Glomerular visceral epithelial cell (primary cell): ENCODE measurements at regions not wholly inside any gene's neighbourhood (a gene's known extent, or its start where the extent isn't known, plus 50 kb on each side); places are given as distances from the start of the nearest gene placed in this dataset.
A peak's percentile ranks its signal among the peaks of the same experiment; 100 is the strongest.
"Not testable (repeated sequence)": the region's sequence is repeated elsewhere in the genome, so short reads cannot be mapped to it uniquely, and the experiment has no call there.

Source experiments
- DNase-seq: peaks from one replicate; pipeline ENCODE4 v3.0.0-alpha.2; 2016; ENCODE audit errors: extremely low spot score

DNA sequence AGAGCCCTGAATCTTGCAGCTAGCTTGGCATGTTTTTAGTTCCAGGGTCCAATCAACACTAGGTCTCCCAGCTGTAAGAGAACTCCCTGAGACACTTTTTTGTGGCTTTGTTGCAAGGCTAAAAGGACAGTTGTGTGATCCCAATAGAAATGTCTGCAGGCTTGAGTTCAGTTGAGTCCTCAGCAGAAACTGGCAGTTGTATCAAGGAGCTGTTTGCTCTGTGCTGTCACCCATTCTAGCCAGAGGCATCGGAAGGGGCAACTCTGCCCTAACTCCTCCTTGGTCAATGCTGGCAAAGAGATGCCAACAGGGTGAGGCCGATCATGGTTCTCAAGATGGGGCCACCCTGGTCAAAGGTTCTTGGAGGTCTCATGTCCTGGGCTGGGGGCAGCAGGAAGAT is 224.1 kb downstream of the BUB3 start:
- DNase-seq = no peak

DNA sequence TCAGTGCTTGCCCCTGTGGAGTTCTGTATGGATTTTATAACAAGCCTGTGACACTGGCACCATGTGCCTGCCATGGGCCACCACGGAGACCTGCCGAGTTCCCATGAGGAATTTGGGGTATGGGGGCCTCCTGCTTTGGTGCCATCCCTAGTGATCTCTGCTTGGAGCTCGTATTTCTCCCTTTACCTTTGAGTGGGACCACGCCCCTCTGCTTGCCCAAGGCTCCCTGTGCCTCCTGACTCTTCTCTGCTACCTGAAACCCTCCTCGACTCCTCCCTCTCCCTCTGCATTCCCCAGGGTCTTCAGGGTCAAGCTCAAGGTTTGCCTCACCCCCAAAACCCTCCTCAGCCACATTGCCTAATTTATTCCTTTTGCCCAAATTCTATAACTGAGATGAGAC is 225.0 kb downstream of the BUB3 start:
- DNase-seq = no peak

DNA sequence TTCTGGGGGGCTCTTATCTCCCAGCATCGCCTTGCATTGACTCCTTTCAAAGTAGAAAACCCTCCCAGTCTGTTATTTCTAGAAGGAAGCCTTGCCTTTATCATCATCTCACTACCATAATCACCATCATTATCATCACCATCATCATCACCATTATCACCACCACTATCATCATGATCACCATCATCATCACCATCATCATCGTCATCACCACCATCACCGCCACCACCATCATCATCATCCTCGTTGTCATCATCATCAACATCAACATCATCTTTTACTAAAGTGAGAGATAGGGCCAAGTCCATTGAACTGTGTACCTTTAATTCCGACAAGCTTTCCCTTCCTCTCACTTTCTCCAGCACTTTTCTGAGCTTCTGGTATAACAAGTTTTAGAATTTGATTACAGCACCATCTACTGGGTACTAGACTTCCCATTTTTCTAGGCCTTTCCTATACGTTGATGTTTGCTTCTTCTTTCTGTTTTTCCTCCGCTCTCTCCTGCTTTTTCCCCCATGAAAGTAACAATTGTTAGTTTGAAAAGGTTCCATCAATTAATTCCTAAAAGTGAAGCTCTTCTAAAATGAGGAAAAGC is 226.4 kb downstream of the BUB3 start:
- peak; percentile 6 for DNase-seq

DNA sequence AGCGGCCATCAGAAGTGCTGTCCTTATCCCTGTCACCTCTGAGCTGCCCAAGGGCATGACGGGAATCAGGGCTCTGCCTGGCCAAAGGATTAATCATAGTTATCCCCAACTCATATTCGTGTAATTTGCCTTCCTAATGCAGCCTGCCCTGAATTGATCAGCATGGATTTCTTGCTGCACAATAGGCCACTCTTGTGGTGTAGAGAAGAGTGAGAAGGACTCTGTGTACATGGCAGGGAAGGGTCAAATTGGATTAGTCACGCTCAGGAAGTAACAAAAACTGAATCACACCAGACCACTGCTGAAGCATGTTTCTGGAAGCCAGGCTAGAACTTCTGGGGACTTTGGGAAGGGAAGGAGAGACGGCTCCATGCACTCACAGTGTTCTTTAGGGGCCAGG is 227.0 kb downstream of the BUB3 start:
- no peak for DNase-seq

DNA sequence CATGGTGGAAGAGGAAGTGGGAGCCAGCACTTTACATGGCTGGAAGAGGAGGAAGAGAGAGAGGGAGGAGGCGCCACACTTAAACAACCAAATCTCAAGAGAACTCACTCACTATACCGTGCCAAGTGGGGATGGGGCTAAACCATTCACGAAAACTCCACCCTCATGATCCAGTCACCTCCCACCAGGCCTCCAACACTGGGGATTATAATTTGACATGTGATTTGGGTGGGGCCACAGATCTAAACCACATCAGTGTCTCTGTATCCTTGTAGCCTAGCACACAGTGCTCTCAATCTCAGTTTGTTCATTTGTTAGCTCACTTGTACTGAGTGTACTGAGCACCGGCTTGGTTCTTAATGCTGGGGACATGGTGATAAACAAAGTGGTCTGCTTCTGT is 228.3 kb downstream of the BUB3 start:
- no peak for DNase-seq

DNA sequence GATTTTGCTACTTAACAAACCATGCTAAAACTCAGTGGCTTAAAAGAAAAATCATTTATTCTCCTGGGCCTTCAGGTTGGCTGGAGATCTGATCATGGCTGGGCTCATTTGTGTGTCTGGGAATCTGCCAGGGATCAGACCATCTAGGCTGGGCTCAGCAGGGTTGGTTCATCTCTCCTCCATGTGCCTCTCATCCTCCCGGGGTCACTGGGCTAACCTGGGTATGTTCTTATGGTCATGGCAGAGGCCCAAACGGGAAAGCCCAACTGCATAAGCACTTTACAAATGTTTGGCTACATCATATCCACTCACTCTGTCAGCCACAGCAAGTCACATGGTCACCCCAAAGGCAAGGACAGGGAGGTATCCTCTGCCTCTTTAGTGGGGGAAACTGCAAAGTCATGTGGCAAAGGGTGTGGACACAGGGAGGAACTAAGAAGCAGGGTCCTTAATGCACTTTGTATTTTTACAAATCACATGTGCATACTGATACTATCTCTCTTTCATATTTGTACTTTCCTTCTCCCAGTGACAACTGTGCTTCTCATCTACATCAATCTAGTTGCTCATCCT is 231.4 kb downstream of the BUB3 start:
- DNase-seq = no peak

DNA sequence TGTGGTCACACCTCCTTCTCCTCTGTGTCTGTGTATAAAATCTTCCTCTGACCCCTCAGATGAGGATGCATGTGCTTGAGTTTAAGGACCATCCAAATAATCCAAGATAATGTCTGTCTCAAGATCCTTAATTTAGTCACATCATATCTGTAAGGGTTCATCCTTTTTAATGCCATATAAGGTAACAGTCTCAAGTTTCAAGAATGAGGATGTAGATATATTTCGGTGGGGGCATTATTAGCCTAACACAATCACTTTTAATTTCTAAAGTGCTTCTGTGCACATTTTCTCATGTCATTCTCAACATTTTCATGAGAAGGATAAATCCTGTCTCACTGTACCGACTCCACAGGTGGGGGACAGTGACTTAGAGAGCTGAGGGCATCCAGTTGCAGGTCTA is 235.3 kb downstream of the BUB3 start:
- no peak for DNase-seq

DNA sequence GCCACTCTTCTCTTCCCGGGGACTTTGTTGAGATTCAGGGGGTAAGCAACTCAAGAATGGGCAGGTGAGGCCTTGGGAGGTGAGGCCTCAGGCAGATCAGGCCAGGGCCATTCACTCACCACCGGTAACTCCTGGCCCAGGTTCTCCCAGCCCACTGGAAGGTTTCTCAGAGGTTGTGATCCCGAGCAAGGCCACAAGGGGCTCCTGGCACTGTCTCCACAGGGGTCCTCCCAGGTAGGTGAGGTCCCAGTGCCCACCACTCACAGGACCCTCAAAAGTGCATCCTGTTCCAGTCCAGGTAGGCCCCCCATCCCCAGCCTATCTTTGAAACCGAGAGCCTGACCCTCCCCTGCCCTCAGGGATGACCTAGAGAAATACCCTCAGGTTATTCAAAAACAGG is 236.1 kb downstream of the BUB3 start:
- DNase-seq = no peak

DNA sequence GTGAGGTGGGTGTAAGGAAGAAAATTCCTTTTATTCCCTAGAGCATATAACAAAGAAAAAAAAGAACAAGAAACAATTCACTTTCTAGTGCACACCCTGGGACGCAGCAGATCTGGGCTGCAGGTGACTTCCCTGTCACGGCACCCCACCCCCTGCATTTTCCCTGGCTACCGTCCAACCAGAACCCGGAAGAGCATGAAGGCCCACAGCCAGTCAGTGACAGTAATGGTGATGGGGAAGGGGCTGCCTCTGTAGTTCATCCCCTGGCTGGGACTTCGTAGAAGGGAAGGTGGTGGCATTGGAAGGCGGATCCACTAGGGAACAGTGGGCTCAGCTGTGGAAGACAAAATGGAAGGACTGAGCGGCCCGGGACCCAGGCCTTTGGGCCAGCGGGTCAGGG is 236.7 kb downstream of the BUB3 start:
- DNase-seq = no peak

DNA sequence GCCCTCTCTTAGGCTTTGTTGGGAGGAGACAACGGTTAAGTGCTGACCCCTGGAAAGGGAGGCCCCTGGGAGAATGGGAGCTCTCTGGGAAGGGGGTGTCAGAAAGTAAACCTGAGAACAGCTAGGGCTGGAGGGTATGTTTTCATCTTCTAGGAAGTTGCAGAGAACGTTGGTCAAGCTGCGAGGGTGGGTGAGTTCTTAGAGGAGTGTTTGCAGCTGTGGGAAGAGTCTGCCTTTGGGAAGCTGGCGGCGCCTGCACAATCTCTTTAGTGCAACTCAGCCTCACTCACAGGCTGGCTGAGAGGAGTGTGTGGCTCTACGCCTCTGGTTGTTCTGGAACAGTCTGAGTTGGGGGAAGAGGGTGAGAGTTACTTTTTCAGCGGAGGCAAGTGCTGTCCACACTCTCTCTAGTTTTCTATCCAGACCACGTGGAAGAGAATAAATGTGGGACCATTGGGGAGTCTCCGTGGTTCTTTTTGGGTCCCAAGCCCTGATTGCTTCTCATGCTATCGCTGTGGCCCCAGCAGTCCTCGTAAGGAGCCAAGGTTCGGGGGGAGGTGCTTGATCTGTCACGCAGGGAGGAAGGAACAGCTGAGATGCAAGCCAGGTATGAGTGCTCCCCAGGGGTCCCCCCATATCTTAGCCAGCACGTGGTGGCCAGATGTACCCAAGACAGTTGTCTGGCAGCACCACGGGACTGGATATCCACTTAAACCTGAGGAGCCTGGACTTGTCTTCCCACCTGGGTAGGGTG is 237.2 kb downstream of the BUB3 start:
- DNase-seq = no peak

DNA sequence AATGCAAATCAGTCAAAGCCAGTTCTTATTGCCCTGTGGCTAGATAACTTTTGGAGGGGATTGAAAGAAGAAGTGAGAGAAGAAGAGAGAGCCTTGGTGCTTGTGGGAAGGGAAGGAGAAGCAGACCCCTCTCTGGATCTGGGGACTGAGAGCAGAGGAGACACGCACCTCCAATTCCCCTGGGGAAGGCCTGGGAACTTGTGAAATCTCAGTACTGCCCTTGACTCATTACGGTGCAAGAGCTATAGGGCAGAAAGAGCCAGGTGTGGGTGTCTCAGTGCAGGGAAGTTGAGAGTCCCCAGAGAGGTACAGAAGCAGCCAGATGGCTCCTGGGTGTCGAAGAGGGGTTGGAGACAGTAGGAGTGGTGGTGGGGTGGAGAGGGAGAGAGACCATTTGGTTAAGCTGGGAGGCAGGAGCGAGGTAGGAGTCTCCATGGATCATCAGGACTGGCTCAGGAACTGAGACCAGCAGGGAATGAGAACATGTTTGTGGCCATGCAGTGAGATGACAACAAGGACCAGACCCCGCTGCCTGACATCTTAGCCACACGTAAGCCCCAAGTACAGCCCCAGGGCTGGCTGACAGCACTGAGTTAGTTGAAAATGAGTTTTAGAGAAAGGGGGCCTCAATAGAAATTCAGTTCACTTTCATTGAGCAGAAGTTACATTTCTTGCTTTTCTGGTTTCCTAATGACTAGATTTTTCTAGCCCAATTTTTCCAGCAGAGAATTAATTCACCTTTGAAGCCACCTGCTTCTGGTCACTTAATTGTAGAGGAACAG is 238.2 kb downstream of the BUB3 start:
- DNase-seq = no peak

DNA sequence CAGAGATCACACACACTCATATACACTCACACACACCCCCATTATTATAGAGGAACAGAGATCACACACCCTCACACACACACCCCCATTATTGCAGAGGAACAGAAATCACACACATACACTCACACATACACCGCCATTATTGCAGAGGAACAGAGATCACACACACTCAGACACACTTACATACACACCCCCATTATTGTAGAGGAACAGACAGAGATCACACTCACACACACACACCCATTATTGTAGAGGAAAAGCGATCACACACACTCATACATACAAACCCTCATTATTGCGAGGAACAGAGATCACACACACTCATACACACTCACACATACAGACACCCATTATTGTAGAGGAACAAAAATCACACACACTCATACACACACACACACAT is 239.0 kb downstream of the BUB3 start:
- DNase-seq = no peak

DNA sequence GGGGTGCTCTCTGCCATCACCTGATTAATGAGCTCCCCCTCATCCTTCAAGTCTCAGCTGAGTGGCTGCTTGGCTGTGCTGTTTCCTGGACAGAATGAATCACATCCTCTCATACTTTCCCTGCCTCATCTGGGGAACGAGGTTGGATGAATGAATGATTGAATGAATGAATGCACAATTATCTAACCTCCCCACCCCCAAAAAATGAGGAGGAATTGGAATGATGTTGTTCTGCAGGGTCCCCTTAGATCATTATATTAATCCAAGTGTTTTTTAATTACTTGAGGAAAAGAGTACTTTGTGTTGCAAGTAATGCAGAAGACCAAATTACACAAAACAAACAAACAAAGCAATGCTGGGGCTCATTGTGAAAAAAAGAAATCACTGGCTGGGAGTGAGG is 240.2 kb downstream of the BUB3 start:
- DNase-seq = no peak

DNA sequence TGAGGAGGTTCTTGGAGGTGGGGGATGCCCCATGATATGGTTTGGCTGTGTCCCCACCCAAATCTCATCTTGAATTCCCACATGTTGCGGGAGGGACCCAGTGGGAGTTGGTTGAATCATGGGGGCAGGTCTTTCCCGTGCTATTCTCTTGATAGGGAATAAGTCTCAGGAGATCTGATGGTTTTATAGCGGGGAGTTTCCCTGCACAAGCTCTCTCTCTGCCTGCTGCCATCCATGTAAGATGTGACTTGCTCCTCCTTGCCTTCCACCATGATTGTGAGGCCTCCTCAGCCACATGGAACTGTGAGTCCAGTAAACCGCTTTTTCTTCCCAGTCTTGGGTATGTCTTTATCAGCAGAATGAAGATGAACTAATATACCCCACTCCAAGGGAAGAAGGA is 241.0 kb downstream of the BUB3 start:
- not testable (repeated sequence) for DNase-seq

DNA sequence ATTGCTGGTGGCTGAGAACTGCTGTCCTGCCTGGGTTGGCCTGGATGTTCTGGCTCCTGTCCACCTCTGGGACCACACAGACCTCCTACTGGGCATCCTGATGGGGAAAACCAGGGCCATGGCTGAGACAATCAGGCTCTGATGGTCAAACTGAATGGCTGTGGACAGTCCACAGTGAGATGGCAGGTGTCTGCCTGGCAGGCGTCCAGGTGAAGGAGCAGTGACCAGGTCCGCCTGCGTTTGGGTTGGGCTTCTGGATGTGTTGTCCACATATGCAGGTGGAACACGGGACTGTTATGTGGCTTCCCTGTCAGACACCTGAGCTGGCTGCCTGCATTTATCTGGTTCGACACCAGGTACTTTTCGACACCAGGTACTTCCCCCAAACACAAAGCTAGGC is 241.7 kb downstream of the BUB3 start:
- DNase-seq = no peak

DNA sequence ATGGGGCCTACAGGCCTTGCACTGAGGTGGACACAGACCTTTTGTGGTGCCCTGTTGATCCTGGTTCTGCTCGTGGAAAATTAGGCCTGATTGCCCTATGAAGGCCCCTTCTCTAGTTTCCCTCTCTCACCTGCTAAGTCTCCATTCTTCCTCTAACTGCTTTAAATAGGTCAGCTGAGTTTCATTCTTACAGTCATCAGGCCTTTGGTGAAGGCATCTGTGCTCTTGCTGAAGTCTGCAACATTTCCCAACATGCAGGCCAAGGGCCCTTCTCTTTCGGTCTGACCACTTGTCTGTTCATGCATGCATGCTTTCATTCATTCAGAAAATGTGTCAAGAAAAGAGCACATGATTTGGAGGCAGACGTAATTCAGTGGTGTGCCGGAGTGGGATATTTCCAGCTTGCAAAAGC is 244.0 kb downstream of the BUB3 start:
- no peak for DNase-seq

DNA sequence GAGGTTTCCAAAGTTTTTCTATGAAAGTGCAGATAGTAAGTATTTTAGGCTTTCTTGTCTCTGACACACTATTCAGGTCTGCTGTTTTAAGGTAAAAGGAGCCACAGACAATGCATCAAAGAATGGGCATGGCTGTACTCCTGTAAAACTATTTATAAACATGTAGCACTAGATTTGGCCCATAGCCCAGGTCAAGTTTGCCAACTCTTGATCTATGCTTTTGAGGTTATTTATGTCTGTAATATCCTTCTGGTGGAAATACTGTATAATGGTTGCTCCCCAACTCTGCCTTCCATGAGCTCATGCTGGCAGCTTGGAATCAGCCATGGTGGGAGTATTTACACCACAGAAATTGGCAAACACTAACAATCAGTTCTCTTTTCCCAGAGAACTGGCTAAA is 244.6 kb downstream of the BUB3 start:
- DNase-seq = no peak

DNA sequence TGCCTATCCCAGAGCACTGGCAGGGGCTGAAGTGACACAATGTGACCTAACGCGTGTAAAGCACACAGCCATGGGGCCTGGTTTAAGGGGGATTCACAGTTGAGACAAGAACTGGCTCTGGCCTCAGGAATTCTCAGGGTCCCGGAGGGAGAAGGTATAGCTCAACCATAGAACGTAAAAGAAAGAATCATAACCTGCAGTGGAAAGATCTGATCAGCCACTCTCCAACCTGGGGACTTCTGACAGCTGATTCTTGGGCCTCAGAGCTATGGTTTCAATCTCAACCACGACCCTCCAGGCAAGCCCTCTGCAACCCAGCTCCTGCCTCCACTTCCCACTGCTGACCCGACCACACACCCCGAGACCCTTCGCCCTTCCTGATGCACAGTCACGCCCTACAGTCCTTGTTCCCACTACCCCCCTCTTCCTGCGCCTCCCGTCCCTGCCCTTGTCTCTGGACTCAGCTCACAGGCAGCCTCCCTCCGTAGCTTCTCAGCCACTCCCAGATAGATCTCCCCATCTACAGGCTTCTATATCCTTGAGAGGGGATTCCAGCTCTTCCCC is 245.2 kb downstream of the BUB3 start:
- DNase-seq = no peak

DNA sequence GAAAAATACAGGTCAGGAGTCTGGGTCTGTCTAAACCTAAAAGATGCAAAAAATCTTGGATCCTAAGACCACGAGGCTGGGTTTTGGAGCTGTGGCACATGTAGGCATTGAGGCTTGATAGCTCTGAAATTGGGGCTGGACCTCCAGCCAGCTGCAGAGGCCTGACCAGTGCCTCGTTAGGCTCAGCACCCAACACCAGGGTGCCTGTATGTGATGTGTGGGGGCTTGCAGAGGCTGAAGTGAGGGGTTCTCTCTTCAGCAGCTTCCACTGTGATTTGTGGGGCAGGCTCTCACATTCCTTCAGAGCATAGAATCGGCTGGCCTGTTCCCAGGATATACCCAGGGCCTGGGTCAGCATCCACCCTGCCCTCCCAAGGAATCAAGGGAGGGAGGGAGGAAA is 247.8 kb downstream of the BUB3 start:
- DNase-seq = no peak

DNA sequence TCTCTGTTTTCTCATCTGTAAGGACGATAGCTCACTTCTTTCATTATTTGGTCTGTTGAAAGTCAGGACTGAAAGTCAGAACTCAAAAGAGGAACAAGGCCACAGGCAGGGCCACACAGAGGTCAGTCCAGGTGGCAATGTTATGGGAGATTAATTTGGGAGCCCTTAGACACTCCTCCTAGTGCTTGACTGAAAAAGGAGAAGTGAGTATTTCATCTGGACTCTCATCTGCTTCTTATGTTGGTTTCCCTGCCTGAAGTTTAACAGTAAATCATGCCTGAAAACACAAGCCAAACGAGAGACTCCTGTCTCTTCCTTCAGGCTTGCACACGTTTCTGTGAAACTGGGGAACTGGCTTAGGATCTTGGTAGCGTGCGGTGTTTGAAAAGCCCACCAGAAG is 248.5 kb downstream of the BUB3 start:
- DNase-seq = no peak

DNA sequence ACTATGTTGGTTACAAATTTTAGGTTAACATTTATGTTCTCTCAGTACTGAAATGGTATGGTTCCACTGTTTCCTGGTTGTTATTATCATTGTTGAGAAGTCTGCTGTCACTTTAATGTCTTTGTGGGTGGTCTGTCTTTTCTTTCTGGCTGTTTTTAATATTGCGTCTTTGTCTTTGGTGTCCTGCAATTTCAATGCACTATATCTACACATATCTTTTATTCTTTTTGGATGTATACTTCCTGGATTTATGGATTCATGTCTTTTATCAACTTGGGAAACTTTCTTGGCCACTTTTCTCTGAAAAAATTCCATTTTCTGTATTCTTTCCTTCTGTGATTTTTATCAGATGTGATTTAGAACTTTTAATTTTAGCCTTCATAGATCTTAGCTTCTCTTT is 250.2 kb downstream of the BUB3 start:
- DNase-seq = no peak

DNA sequence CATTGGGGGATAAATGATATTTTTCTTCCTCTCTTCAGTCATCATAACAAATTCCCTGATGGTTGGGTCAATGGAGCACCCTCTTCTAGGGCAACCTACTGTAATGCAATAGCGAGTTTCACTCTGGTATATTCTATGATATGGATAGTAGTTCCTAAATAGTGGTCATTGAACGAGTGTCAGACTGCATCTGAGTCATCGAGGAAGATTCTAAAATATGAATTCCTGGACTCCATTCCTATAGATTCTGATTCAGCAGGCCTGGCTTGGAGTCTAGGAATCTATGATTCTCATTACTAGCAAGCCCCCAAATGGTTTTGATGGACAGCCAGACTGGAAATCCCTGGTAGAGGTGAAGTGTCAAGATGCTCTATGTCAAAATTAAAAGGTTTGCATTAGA is 254.5 kb downstream of the BUB3 start:
- DNase-seq = no peak

DNA sequence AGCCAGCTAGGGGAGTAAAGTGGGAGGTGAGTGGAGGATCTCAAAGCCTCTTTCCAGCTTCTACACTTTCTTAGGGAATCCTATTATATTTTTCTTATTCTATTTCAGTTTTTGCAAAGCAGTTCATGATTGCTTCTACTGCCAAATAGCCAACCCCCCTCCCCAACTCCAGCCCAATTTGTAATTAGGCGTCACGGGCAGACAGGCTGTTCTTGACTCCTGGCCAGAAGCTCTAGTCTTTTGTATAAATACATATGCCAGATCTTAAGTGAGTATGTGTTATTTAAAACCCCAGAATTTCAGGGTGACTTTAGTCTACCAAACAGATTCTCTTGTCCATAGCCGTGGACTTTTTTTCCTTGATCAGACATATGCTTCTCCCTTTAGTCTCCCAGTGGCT is 255.2 kb downstream of the BUB3 start:
- no peak for DNase-seq
